ENCODE measurements at regions not wholly inside any gene's neighbourhood (a gene's known extent, or its start where the extent isn't known, plus 50 kb on each side); places are given as distances from the start of the nearest gene placed in this dataset.

DNA sequence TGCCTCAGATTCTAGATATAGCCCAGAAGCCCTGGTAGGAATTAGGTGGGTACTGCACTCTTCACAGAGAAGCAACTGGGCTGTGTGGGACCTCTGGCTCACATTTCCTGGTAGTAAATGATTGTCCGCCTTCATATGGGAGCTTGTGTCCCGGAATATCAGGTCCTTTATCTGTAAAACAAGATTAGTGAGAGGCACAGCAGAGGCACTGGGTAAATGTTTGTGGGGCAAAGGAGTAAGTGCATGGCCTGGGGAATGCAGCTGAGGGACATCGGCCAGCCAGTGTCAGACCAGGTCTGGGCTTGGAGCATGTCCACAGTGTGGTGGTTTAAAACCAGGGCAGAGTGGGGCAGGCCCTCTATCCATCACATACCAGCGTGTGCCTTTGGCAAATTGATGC, 323.3 kb upstream of the ZMIZ1 start:
- TF ChIP-seq EZH2phosphoT487 (IDR thresholded peaks at IDR 0.05; ENCODE audit: borderline replicate concordance, low read depth) (no peak), RAD21 (IDR thresholded peaks at IDR 0.05; ENCODE audit: low read length) (peak; percentile 54), RFX5 (IDR thresholded peaks at IDR 0.05; ENCODE audit: low read length) (no peak), TEAD4 (IDR thresholded peaks at IDR 0.05; ENCODE audit: borderline replicate concordance, insufficient read depth) (no peak), USF2 (IDR thresholded peaks at IDR 0.05; ENCODE audit: borderline replicate concordance, low read depth, low read length) (no peak), POLR2AphosphoS5 (IDR thresholded peaks at IDR 0.05; ENCODE audit: low read depth, low read length) (peak; percentile 32; the same call in 1 of the 2 replicates), TAF1 (IDR thresholded peaks at IDR 0.05; ENCODE audit: borderline replicate concordance, low read depth, low read length) (no peak), MXI1 (IDR thresholded peaks at IDR 0.05; ENCODE audit: low read depth, low read length) (peak; percentile 86), FOXJ3 (CRISPR knock-in tag; IDR thresholded peaks at IDR 0.05) (peak; percentile 96), YY1 (IDR thresholded peaks at IDR 0.05; ENCODE audit: low read depth) (no peak), JUND (IDR thresholded peaks at IDR 0.05) (no peak)
- TF ChIP-seq, protein P1, sequence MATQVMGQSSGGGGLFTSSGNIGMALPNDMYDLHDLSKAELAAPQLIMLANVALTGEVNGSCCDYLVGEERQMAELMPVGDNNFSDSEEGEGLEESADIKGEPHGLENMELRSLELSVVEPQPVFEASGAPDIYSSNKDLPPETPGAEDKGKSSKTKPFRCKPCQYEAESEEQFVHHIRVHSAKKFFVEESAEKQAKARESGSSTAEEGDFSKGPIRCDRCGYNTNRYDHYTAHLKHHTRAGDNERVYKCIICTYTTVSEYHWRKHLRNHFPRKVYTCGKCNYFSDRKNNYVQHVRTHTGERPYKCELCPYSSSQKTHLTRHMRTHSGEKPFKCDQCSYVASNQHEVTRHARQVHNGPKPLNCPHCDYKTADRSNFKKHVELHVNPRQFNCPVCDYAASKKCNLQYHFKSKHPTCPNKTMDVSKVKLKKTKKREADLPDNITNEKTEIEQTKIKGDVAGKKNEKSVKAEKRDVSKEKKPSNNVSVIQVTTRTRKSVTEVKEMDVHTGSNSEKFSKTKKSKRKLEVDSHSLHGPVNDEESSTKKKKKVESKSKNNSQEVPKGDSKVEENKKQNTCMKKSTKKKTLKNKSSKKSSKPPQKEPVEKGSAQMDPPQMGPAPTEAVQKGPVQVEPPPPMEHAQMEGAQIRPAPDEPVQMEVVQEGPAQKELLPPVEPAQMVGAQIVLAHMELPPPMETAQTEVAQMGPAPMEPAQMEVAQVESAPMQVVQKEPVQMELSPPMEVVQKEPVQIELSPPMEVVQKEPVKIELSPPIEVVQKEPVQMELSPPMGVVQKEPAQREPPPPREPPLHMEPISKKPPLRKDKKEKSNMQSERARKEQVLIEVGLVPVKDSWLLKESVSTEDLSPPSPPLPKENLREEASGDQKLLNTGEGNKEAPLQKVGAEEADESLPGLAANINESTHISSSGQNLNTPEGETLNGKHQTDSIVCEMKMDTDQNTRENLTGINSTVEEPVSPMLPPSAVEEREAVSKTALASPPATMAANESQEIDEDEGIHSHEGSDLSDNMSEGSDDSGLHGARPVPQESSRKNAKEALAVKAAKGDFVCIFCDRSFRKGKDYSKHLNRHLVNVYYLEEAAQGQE (IDR thresholded peaks at IDR 0.05; ENCODE audit: low read depth, low read length): no peak
- TF ChIP-seq, protein P2, sequence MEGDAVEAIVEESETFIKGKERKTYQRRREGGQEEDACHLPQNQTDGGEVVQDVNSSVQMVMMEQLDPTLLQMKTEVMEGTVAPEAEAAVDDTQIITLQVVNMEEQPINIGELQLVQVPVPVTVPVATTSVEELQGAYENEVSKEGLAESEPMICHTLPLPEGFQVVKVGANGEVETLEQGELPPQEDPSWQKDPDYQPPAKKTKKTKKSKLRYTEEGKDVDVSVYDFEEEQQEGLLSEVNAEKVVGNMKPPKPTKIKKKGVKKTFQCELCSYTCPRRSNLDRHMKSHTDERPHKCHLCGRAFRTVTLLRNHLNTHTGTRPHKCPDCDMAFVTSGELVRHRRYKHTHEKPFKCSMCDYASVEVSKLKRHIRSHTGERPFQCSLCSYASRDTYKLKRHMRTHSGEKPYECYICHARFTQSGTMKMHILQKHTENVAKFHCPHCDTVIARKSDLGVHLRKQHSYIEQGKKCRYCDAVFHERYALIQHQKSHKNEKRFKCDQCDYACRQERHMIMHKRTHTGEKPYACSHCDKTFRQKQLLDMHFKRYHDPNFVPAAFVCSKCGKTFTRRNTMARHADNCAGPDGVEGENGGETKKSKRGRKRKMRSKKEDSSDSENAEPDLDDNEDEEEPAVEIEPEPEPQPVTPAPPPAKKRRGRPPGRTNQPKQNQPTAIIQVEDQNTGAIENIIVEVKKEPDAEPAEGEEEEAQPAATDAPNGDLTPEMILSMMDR (IDR thresholded peaks at IDR 0.05): no peak
